HG03139 (cell line): ENCODE measurements at regions not wholly inside any gene's neighbourhood (a gene's known extent, or its start where the extent isn't known, plus 50 kb on each side); places are given as distances from the start of the nearest gene placed in this dataset.
"Not testable (repeated sequence)": the region's sequence is repeated elsewhere in the genome, so short reads cannot be mapped to it uniquely, and the experiment has no call there.

ENCODE experiments used
- ATAC-seq: cut with Tn5 transposase; IDR thresholded peaks from one replicate; pipeline ENCODE4 v1.9.1; 2021; ENCODE audit not compliant: unreplicated experiment

GRCh38 chrX:1060562-1060960, 151.9 kb downstream of the CRLF2 start:
- ATAC-seq: no peak

- ATAC-seq: no peak
These were observed 152.6 kb downstream of the CRLF2 start for GRCh38 chrX:1059576-1060561.

- not testable (repeated sequence) for ATAC-seq
These were observed 158.8 kb downstream of the CRLF2 start for GRCh38 chrX:1053600-1053999.

- no peak for ATAC-seq
These were observed 159.4 kb downstream of the CRLF2 start for GRCh38 chrX:1053072-1053471.

GRCh38 chrX:1052021-1052420, 160.4 kb downstream of the CRLF2 start:
- no peak for ATAC-seq

GRCh38 chrX:1051421-1051820, 161.0 kb downstream of the CRLF2 start:
- no peak for ATAC-seq

GRCh38 chrX:1045680-1046314, 166.7 kb downstream of the CRLF2 start:
- ATAC-seq: no peak

- ATAC-seq: no peak
These were observed 171.4 kb downstream of the CRLF2 start for GRCh38 chrX:1041091-1041490.

GRCh38 chrX:1035931-1036330, 176.5 kb downstream of the CRLF2 start:
- not testable (repeated sequence) for ATAC-seq

GRCh38 chrX:1035206-1035605, 177.2 kb downstream of the CRLF2 start:
- no peak for ATAC-seq

GRCh38 chrX:1034717-1035116, 177.7 kb downstream of the CRLF2 start:
- no peak for ATAC-seq

- no peak for ATAC-seq
These were observed 180.7 kb downstream of the CRLF2 start for GRCh38 chrX:1031521-1032430.

GRCh38 chrX:1029494-1029893, 183.0 kb downstream of the CRLF2 start:
- ATAC-seq: no peak

GRCh38 chrX:1027680-1028079, 184.8 kb downstream of the CRLF2 start:
- ATAC-seq: no peak

- ATAC-seq: no peak
These were observed 185.3 kb downstream of the CRLF2 start for GRCh38 chrX:1027133-1027532.

GRCh38 chrX:1026263-1027015, 186.0 kb downstream of the CRLF2 start:
- ATAC-seq: no peak

- no peak for ATAC-seq
These were observed 187.0 kb downstream of the CRLF2 start for GRCh38 chrX:1025413-1025812.

GRCh38 chrX:1023676-1024075, 188.8 kb downstream of the CRLF2 start:
- ATAC-seq: no peak

GRCh38 chrX:1021314-1021993, 191.0 kb downstream of the CRLF2 start:
- not testable (repeated sequence) for ATAC-seq

GRCh38 chrX:1020634-1021166, 191.7 kb downstream of the CRLF2 start:
- ATAC-seq: no peak
